ENCODE measurements at regions not wholly inside any gene's neighbourhood (a gene's known extent, or its start where the extent isn't known, plus 50 kb on each side); places are given as distances from the start of the nearest gene placed in this dataset.

GRCh38 chr5:28561522-28561921 lies 1523.1 kb upstream of the CDH9 start:
- no peak for DNase-seq (ENCODE audit: low spot score)

GRCh38 chr5:28558196-28558595 lies 1519.8 kb upstream of the CDH9 start:
- no peak for DNase-seq (ENCODE audit: low spot score)

GRCh38 chr5:28557114-28557513 lies 1518.7 kb upstream of the CDH9 start:
- DNase-seq (ENCODE audit: low spot score): no peak

- DNase-seq (ENCODE audit: low spot score): no peak
Observed at GRCh38 chr5:28549588-28549987, 1511.2 kb upstream of the CDH9 start.

GRCh38 chr5:28548856-28549255 lies 1510.5 kb upstream of the CDH9 start:
- DNase-seq (ENCODE audit: low spot score): no peak

GRCh38 chr5:28544501-28544900 lies 1506.1 kb upstream of the CDH9 start:
- no peak for DNase-seq (ENCODE audit: low spot score)

GRCh38 chr5:28543473-28544098 lies 1505.2 kb upstream of the CDH9 start:
- DNase-seq (ENCODE audit: low spot score): no peak

- DNase-seq (ENCODE audit: low spot score): no peak
Observed at GRCh38 chr5:28542987-28543386, 1504.6 kb upstream of the CDH9 start.

GRCh38 chr5:28523888-28524635 lies 1485.7 kb upstream of the CDH9 start:
- no peak for DNase-seq (ENCODE audit: low spot score)

- DNase-seq (ENCODE audit: low spot score): no peak
Observed at GRCh38 chr5:28523416-28523815, 1485.0 kb upstream of the CDH9 start.

- DNase-seq (ENCODE audit: low spot score): no peak
Observed at GRCh38 chr5:28517691-28518090, 1479.3 kb upstream of the CDH9 start.

- DNase-seq (ENCODE audit: low spot score): no peak
Observed at GRCh38 chr5:28516722-28517121, 1478.3 kb upstream of the CDH9 start.

GRCh38 chr5:28512648-28513047 lies 1474.3 kb upstream of the CDH9 start:
- DNase-seq (ENCODE audit: low spot score): no peak

- DNase-seq (ENCODE audit: low spot score): no peak
Observed at GRCh38 chr5:28505121-28505520, 1466.7 kb upstream of the CDH9 start.

- DNase-seq (ENCODE audit: low spot score): no peak
Observed at GRCh38 chr5:28500511-28500910, 1462.1 kb upstream of the CDH9 start.

GRCh38 chr5:28499766-28500290 lies 1461.4 kb upstream of the CDH9 start:
- DNase-seq (ENCODE audit: low spot score): no peak

GRCh38 chr5:28495876-28496275 lies 1457.5 kb upstream of the CDH9 start:
- no peak for DNase-seq (ENCODE audit: low spot score)

GRCh38 chr5:28493456-28493855 lies 1455.1 kb upstream of the CDH9 start:
- DNase-seq (ENCODE audit: low spot score): no peak

- DNase-seq (ENCODE audit: low spot score): no peak
Observed at GRCh38 chr5:28488752-28489151, 1450.4 kb upstream of the CDH9 start.

GRCh38 chr5:28483327-28484025 lies 1445.1 kb upstream of the CDH9 start:
- DNase-seq (ENCODE audit: low spot score): no peak

- no peak for DNase-seq (ENCODE audit: low spot score)
Observed at GRCh38 chr5:28473531-28474107, 1435.2 kb upstream of the CDH9 start.

- DNase-seq (ENCODE audit: low spot score): no peak
Observed at GRCh38 chr5:28468166-28468565, 1429.8 kb upstream of the CDH9 start.

Data from mesenteric fat pad (tissue), 1 donor.